ENCODE measurements at regions not wholly inside any gene's neighbourhood (a gene's known extent, or its start where the extent isn't known, plus 50 kb on each side); places are given as distances from the start of the nearest gene placed in this dataset.

GRCh38 chr1:232130815-232131480 lies 499.0 kb downstream of the SIPA1L2 start:
- H2BK5ac ChIP-seq (ENCODE audit: low read depth, low read length), result no peak overlapping the region
- H2AFZ ChIP-seq (ENCODE audit: low read length), result no peak overlapping the region
- no peak overlapping the region for H2BK20ac ChIP-seq (ENCODE audit: low read length)
- no peak overlapping the region for H2BK12ac ChIP-seq (ENCODE audit: low read depth, low read length)
- DNase-seq (ENCODE audit: low read depth in 1 of 2, low spot score in 2 of 2) (no peak), FAIRE-seq (peak; percentile 39)
- H2BK15ac ChIP-seq (ENCODE audit: low read length), result no peak overlapping the region
- peaks cover 4% of the 10 kb centered on the region; the same call in 1 of the 2 replicates for H3K79me1 ChIP-seq (ENCODE audit: low read depth, low read length)
- H3K9me3 ChIP-seq (ENCODE audit: insufficient read depth in 2 of 2, low read depth in 1 of 2, low read length in 1 of 2), result no peaks in the 10 kb centered on the region
- H2BK120ac ChIP-seq (replicated peaks; ENCODE audit: low read depth, low read length), result no peak overlapping the region
- CTCF ChIA-PET (ENCODE audit: partially characterized antibody), result interaction anchor here (0.7 to 2.1 kb wide), 4 partner anchors 16 to 309 kb away, joined by 4 read pairs; no protein-coding TSS in a partner anchor
- no peak overlapping the region for H3K4ac ChIP-seq (replicated peaks; ENCODE audit: insufficient read length, low read depth, low read length)
- H3K23me2 ChIP-seq (ENCODE audit: low read depth, low read length), result 0 out of 2 replicates have a peak, but pooled peaks cover 6% of the 10 kb centered on the region
- no peak overlapping the region; a peak in 1 of 8 replicates for H3K4me3 ChIP-seq (ENCODE audit: extremely low read depth in 1 of 4, insufficient read depth in 2 of 4, low read depth in 3 of 4, low read length in 4 of 4)
- no peaks in the 10 kb centered on the region for H3K27me3 ChIP-seq (replicated peaks in 1 of 4; ENCODE audit: control insufficient read depth in 3 of 4, extremely low read depth in 1 of 4, insufficient read depth in 3 of 4, low read length in 3 of 4)
- H4K91ac ChIP-seq (replicated peaks; ENCODE audit: insufficient read length, low read length), result no peak overlapping the region
- peaks cover 20 to 95% of the 10 kb centered on the region in 2 experiments; a peak in 3 of 4 replicates for H3K79me2 ChIP-seq (ENCODE audit: control insufficient read depth in 1 of 2, insufficient read depth in 2 of 2, low read length in 2 of 2)
- peak overlapping the region in 1 of 2 experiments; percentile 25; a peak in 1 of 4 replicates for H3K4me2 ChIP-seq (ENCODE audit: insufficient read depth in 1 of 2, low read depth in 2 of 2, low read length in 2 of 2)
- no peak overlapping the region for H3K14ac ChIP-seq (ENCODE audit: insufficient read length)
- no peak overlapping the region for H3K56ac ChIP-seq (replicated peaks; ENCODE audit: insufficient read length, low read depth, low read length)
- no peak overlapping the region for H3K18ac ChIP-seq (ENCODE audit: extremely low read depth, low read length)
- no peak overlapping the region for H2AK5ac ChIP-seq (ENCODE audit: low read depth, low read length)
- TF ChIP-seq POLR2A (IDR thresholded peaks at IDR 0.05; ENCODE audit: control extremely low read depth in 1 of 2, low read depth in 2 of 2, low read length in 2 of 2) (peak; percentile 6 to 11; a peak in 2 of 3 replicates), SUZ12 (IDR thresholded peaks at IDR 0.05; ENCODE audit: low read length) (no peak)
- peaks cover 8 to 42% (median 37%) of the 10 kb centered on the region in 4 experiments for H3K4me1 ChIP-seq (replicated peaks in 1 of 4; ENCODE audit: control insufficient read depth in 3 of 4, insufficient read depth in 4 of 4, low read length in 3 of 4)
- no peak overlapping the region for H3K23ac ChIP-seq (ENCODE audit: insufficient read length)
- H3K36me3 ChIP-seq (ENCODE audit: control insufficient read depth in 2 of 4, insufficient read depth in 4 of 4, low read length in 3 of 4), result peaks cover 0 to 83% (median 25%) of the 10 kb centered on the region in 4 experiments; a peak in 6 of 8 replicates
- no peak overlapping the region for H3K9ac ChIP-seq (replicated peaks in 1 of 4; ENCODE audit: extremely low read depth in 1 of 4, low read depth in 3 of 4, low read length in 3 of 4)
- no peak overlapping the region for H3K27ac ChIP-seq (ENCODE audit: low read depth, low read length)
- no peak overlapping the region for H4K8ac ChIP-seq (ENCODE audit: extremely low read depth, insufficient read depth, low read length)
- 72% methylated on average over 4 of the region's 4 CpGs; no CpG with 5 or more reads in 1 of the 2 experiments for WGBS, 2 experiments (ENCODE audit: extremely low coverage in 1 of 2, insufficient coverage in 1 of 2, insufficient read length in 1 of 2, insufficient replicate concordance in 2 of 2, low coverage in 1 of 2, low lambda C conversion rate in 2 of 2, missing lambda C conversion rate in 1 of 2)
- POLR2A ChIA-PET (ENCODE audit: partially characterized antibody), result interaction anchor here (0.7 to 11.2 kb wide), 13 partner anchors 8 to 263 kb away, joined by 3 to 126 read pairs (median 5); no protein-coding TSS in a partner anchor
- peaks cover 32 to 35% of the 10 kb centered on the region in 2 experiments for H4K20me1 ChIP-seq (replicated peaks in 1 of 2; ENCODE audit: control insufficient read depth in 1 of 2, insufficient read depth in 2 of 2, low read length in 2 of 2)
- no peak overlapping the region for H4K5ac ChIP-seq (ENCODE audit: insufficient read length, low read depth, low read length)

Data from H1 (cell line).